HG02678 (cell line): ENCODE measurements at regions not wholly inside any gene's neighbourhood (a gene's known extent, or its start where the extent isn't known, plus 50 kb on each side); places are given as distances from the start of the nearest gene placed in this dataset.

Experiments used
- ATAC-seq: cut with Tn5 transposase; IDR thresholded peaks from one replicate; pipeline ENCODE4 v1.9.1; 2021; ENCODE audit warnings: mild to moderate bottlenecking, moderate library complexity; ENCODE audit not compliant: unreplicated experiment

DNA sequence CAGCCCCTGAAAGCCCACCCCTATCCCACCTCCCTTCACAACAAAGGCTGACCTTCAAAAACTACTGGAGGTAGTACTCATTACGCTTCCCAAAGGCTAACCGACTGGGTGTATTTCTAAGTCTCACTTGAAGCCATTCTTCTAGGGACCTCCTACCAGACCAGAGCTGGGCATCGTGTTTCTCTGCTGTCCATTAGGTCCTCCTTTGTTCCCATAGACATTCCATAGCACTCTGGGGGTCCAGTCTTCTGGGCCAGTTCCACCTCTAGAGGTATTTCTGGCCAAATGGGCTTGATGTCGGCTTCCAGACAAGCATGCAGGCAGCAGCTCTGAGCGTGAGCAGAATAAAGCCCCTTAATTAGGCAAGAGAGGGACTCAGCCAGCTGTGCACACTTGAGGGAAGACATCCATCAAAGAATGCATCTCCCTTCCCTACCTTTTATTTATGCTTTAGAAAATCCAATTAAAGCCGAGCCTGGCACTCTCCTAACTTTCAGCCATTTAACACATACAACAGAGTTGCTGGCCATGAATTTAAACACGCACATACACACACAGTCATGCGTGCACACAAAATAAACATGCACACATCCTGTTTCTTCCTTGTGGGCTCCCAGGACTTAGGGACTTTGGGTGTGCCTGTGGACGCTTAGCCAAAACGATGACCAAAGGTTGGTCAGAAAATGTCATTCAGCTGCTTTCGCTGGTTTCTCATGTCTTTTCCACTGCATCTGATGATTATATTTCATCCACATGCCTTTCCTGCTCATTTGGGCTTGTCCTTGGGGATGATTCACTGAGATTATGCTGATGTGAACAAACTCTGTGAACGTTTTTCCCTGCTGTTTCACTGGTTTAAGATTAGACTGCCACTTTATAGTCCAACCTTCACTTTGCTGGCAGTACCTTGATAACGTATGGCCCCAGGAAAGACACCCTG lies 362.0 kb upstream of the NFE2L3 start:
- ATAC-seq: no peak

DNA sequence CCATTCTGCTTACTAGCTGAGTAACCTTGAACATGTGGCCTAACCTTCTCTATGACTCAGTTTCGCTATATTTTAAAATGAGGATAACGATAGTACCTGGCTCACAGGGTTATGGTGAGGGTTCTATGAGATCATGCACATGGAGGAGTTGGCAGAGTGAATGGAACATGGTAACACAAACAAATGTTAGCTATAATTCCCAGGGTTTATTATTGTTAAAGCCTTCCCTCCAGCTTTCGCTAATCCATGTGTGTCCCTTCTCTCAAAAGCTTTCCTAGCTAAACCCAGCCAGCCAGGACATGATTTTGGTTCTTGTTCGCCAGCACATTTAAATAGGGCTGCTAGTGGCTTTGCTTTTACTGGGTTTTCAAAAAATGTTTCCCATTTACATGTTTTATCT lies 361.0 kb upstream of the NFE2L3 start:
- no peak for ATAC-seq

DNA sequence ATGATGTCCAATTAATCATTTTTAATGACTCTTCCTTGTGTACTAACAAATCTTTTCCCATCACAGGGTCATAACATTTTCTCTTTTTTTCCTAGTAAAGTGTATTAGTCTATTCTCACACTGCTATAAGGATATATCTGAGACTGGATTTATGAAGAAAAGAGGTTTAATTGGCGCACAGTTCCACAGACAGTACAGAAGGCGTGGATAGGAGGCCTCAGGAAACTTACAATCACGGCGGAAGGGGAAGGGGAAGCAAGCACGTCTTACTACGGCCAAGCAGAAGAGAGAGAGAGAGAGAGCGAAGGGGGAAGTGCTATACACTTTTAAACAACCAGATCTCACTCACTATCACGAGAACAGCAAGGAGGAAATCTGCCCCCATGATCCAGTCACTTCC lies 359.4 kb upstream of the NFE2L3 start:
- ATAC-seq: no peak

DNA sequence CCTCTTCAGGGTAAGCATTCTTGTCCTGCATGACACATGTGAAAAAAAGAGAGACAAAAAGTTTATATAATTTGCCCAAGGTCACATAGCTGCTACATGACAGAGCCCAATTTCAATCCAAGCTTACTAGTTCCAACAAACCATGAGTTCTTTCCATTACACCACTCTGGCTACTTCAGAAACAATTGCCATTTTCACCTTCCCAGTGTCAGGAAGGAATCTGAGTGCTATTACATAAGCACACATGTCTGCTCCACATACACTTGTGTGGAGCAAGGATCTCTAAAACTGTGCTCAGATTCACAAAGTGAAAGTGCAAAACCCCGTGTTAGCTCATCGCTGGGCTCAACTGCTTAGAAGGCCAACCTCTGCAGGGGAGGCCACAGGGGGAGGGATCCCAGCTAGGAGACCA lies 356.2 kb upstream of the NFE2L3 start:
- ATAC-seq: no peak

DNA sequence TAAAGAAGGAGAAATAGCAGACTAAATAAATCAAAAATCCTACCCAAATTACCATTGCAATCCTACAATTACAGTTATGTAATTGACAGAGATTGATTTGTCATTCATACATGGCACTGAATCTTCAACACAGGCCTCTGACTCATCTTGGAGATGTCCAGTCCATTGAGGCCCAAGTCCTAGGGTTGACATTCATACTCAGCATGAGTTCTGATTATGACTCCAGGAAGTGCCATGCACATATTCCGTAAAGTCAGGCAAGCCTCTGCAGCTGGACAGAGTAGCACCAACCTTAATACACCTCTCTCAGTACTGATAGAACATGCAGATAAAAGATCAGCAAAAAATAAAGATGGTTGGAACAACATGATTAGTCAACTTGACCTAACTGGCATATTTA lies 353.7 kb upstream of the NFE2L3 start:
- no peak for ATAC-seq

DNA sequence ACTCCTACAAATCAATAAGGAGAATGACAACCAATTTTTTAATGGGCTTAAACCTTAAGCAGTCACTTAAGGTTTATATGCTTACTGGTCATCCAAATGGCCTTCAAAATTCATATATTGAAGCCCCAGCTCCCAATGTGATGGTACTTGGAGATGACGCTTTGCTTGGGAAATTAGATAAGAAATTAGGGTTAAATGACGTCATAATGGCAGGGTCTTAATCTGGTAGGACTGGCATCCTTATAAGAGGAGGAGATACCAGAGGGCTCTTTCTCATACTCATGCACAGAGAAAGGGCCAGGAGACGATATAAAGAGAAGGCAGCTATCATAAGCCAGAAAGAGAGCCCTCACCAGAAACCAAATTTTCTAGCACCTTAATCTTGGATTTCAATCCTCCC lies 350.8 kb upstream of the NFE2L3 start:
- no peak for ATAC-seq

DNA sequence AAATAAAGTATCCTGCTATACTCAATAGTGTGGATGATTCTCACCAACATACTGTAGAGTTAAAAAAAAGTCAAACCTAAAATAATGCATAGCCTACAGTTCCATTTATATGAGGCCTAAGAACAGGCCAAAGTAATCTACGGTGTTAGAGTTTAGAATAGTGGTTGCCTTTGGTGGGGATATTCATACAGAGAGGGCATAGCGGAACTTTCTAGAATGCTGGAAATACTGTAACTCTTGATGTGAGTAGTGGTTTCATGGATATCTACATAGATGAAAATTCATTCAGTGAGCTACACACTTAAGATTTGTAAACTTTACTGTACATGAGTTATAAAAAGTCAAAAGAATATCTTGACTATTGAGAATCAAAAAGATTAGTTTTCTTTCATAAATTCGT lies 349.9 kb upstream of the NFE2L3 start:
- ATAC-seq: no peak

DNA sequence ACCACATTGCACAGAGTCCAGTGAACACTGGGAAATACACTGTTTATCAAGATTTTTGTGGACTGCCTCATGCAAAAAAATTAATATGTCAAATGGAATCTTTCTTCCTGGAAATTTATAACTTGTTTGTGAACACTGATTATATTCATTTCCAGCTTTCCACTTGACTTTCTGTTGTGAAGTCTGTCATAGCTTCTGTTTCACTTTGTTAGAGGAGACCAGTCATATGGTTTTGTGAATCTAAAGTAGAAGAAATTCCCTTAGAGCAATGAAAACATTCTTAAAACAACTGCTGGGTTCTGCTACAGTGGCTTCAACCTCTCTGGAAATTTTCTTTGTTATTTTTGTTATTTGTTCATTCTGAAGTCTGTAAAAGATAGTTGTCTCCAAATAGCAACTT lies 349.5 kb upstream of the NFE2L3 start:
- no peak for ATAC-seq

DNA sequence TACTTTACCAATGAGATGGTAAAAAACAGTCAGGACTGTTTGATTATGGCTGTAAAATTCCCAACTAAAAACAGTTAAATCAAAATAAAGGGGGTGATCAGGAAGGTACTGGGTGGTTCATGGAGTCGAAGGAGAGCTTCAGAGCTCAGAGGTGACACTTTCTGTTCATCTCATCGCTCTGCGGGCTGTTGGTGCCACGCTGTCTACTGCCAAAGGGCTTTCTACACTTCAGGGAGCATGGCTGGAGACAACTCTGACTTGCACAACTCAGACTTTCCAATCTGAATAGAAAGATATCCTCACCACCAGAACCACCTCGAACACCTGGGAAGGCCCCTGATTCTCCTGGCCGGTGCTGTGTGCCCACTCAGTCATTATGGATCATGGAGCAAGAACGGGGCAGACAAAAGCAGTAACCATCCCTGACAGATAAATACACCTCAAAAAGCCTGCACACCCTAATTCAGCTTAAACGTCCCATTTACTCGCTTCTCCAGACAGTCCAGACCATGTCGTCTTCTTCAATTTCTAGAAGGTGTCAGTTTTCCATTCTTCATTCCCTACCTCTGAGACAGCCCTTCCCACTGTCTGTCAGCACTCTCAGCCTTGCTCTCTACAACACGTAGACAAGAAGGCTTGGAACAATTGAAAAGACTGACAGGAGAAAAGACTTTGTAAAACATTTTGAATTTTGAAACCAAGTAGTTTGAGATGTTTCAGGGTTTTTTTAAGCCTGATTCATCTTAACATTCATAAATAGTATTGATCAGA lies 348.7 kb upstream of the NFE2L3 start:
- no peak for ATAC-seq

DNA sequence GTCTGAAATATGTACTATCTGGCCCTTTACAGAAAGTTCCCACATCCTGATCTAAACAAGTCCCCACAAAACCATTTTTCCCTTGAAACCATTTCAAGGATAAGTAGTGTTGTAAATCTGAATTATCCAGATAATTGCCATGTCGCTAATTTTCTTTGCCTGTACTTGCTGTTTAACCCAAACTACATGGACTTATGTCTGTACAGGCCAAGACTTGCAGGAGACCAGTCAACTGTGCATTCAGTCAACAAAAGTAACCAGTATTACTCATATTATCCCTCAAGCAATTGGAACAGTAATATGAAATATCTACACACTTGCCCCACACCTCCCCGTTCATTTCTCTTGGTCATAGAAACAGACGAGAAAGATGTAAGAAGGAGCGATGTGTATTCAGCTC lies 347.8 kb upstream of the NFE2L3 start:
- no peak for ATAC-seq

DNA sequence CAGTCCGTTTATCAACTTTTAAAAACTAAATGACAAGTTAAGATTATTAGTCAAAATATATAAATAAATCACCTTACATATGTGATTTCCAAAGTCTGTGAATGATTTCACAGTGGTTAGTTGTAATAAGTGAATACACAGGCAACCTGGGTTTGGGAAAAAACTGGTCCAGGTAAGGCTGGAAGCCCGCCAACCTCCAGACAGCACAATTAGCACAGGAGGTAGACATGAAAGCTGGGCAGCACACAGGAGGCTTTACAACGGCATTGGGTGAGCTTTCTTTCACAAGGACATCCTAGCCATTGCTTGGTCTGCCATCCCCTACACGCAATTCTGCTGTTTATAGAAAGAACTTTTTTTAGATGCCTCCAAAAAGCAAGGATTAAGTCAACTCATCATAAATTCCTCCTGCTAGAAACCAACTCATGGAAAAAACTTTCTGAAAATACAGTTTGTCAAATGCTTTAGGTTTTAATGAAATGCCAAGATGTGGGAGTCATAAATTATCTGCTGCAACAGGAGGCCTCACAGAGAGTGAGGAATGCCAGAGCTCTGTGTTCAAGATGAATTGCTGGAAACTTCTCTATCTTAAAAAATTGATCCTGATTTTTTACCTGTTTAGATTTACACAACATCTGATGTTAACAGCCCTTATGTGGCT lies 346.8 kb upstream of the NFE2L3 start:
- no peak for ATAC-seq

DNA sequence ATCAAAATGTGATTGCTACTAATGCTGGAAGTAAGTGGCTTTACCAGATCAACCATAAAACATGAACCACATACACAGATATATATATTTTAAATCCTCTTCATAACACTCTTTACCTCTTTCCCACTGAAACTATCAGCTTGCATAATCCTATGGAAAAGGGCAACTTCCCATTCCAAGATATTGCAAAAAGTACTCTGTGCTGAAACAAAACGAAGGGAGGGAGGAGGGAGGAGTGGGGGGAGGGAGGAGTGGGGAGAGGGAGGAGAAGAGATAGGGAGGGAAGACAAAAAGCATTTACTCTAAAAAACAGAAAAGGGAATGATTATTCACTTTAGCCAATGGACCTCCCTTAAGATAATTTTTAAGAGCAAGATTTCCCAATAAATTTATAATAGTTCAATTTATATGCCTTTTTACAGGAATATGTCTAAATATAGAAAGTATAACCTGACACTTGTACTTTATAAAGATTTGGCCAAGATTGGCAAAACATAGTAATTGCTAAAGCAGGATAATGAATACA lies 344.8 kb upstream of the NFE2L3 start:
- no peak for ATAC-seq

DNA sequence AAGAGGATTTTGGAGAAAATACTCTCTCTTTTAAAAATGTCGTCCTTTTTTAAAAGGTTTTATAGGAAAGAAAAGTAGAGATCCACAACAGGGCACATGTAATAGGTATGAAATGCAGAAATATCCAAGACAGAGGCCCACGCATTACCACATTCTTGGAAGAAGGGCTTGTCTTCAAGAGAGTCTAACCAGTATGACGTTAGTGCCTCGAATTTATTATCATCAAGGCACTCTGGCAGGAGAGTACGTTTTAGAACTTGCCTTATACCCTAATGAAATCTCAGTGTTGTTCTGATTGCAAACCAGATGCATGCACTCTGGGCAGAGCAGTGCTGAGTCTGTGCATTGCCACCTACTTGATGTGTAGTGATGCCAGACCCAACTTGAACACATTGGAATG lies 342.6 kb upstream of the NFE2L3 start:
- no peak for ATAC-seq

DNA sequence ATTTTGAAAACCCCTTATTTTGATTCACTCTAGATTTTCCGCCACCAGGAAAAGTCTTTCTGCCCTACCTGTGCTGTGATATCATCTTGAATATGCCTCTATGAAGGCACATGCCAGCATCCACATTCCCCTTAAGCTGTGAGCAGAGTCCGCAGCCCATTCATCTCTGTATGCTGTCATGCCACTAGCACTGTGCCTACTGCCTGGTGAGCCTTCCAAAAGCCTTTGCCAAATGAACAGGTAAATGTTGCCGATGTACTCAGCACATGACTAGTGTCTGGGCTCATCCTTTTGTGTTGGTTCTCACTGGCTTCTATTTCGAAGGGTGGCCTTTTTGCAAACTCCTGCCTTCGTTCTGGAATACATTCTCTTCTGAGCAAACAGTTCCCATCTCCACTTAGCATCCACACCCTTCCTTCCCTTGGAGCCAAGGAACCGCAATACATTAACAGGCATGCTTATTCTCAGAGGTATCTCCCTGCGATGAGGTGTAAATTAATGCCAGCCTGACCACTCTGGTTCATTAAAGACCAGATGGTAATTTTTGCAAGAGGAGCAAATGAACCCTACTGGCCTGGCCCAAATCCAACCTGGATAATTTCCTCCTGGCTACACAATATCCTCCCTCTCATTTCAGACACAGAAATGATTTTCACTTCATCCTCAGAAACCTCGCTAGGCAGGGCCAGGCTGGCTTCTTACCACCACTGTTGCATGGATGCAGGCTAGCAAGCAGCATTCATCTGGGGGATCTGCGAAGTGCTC lies 339.7 kb upstream of the NFE2L3 start:
- no peak for ATAC-seq

DNA sequence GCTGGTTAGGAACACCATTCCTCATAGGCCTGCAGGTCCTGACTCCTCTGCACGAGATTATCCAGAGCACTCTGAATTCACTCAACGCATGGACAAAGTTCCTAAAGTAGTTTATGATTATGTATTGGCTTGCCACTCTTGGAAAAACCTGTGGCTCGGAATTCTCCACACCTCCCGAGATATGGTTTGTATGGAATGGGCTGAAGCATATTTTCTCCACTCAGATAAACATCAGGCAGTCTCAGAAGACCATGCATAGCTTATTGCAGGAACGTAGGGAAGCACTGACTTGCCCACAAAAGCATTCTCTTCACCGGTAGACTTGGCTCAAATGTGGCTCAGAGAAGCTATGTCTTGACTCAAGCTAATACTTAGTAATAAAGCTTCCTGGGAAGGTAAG lies 338.6 kb upstream of the NFE2L3 start:
- no peak for ATAC-seq

DNA sequence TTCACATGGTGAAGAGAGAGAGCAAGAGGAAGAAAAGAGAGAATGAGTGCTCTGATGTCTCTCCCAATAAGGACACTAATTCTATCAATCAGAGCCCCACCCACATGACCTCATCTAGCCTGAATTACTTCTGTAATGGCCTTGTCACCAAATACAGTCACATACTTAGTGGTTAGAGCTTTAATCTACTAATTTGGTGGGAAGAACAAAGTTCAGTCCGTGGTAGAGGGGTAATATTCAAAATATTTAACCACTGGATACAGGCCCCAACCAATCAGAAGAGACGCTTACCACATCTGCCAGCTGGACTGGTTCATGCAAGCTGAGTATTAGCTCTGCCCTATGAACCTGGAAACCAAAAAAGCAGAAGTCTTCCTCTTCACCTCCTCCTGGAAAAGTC lies 336.3 kb upstream of the NFE2L3 start:
- no peak for ATAC-seq

DNA sequence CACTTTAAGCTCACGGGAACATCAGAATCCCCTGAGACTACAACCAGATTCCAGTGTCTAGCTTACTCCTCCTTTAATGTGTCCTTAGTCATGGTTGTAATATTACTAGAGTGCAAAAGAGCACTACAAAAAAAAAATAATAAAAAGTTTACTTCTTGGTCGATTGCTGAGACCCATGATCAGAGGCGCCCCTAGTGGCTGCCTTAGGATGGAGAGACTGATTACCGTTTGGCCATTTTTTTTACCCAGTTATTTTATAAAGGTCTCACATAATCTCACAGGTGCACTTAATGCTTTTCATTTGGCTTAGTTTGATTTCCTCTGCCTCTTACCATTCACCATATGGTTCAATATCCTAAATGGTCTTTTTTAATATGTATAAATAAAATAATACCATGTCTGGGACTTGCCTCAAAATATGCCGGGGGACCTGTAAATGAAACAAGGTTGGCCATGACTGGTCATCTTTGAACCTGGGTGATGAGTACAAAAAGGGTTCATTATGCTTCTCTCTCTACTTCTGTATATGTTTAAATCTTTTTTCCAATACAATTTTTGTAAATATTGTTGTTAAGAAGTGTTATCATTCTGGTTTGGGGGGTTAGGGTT lies 331.5 kb upstream of the NFE2L3 start:
- no peak for ATAC-seq

DNA sequence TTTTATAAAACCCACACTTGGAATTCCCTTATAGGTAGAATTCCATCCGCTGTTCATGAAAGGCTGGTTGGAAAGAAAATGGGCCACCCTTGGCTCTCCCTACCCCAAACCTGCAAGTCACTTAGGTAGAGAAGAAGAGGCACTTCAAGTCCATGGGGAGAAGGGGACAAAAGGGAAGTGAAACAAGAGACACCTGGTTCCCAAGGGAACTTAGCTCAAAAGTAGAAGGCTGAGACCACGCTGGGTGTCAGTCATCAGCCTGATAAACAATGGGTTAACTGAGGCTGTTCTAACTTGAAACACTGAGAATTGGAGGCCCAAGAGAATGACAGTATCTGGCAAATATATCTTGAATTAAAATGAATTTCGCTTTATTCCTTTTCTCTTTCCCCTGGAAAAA lies 330.8 kb upstream of the NFE2L3 start:
- no peak for ATAC-seq

DNA sequence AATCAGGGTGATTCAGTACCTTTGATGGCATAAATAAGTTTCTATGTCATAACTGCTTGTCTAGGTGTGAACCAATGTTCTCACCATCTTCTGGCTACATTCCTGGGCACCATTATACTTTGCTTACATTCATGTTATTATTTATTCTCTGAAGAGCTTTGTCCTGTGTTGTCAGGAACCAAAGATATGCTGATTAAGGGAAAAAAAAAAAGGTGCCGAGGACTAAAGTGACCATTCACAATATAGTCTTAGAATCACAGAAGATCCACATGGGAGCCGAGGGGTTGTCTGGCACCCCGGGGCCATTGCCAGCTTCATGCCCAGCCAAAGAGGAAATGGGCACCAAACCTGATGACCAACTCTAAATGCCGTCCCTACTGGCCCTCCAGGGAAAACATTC lies 329.2 kb upstream of the NFE2L3 start:
- no peak for ATAC-seq

DNA sequence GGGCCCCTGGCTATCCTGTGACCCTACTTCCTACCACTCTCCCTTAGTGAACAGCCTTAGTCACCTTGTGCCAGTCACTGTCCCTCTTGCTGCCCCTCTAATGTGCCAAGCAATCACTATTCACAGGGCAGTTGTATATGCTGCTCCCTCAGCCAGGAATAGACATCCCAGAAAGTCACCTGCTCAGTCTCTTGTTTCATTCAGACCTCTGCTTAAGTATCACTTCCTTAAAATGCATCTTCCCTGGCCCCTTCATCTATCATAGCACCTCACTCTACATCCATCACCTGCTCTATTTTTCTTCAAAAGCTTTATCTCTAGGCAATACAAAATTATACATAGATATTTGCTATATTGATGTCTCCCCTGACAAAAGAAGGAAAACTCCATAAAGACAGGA lies 328.4 kb upstream of the NFE2L3 start:
- ATAC-seq: peak; percentile 62
